ENCODE measurements at regions not wholly inside any gene's neighbourhood (a gene's known extent, or its start where the extent isn't known, plus 50 kb on each side); places are given as distances from the start of the nearest gene placed in this dataset.

- TF ChIP-seq, protein P1, sequence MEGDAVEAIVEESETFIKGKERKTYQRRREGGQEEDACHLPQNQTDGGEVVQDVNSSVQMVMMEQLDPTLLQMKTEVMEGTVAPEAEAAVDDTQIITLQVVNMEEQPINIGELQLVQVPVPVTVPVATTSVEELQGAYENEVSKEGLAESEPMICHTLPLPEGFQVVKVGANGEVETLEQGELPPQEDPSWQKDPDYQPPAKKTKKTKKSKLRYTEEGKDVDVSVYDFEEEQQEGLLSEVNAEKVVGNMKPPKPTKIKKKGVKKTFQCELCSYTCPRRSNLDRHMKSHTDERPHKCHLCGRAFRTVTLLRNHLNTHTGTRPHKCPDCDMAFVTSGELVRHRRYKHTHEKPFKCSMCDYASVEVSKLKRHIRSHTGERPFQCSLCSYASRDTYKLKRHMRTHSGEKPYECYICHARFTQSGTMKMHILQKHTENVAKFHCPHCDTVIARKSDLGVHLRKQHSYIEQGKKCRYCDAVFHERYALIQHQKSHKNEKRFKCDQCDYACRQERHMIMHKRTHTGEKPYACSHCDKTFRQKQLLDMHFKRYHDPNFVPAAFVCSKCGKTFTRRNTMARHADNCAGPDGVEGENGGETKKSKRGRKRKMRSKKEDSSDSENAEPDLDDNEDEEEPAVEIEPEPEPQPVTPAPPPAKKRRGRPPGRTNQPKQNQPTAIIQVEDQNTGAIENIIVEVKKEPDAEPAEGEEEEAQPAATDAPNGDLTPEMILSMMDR (IDR thresholded peaks at IDR 0.05; ENCODE audit: borderline replicate concordance, extremely low read depth, insufficient read depth): no peak
- Histone ChIP-seq H3K4me1 (ENCODE audit: control insufficient read depth in 2 of 3, insufficient read depth in 2 of 3, low read depth in 1 of 3, low read length in 3 of 3) (peaks cover 0 to 6% (median 4%) of the 10 kb centered on the region in 3 donors), H3K9ac (ENCODE audit: low read length in 3 of 3) (no peak overlapping the region), H3K36me3 (ENCODE audit: control insufficient read depth in 2 of 3, insufficient read depth in 3 of 3, low read length in 3 of 3) (no peaks in the 10 kb centered on the region), H3K27ac (ENCODE audit: low read depth in 2 of 2, low read length in 2 of 2) (no peak overlapping the region), H3K4me3 (ENCODE audit: low read length in 3 of 3) (no peak overlapping the region), H3K27me3 (ENCODE audit: control insufficient read depth, insufficient read depth, low read length) (no peaks in the 10 kb centered on the region), H3K9me3 (ENCODE audit: control insufficient read depth in 2 of 3, insufficient read depth in 1 of 3, low read length in 3 of 3) (no peaks in the 10 kb centered on the region)
- intact Hi-C loops (cut with DNase I): no loop called here
- DNase-seq (no peak), FAIRE-seq (no peak)
Measured at GRCh38 chr13:30147421-30147820, 159.9 kb downstream of the KATNAL1 start.

DNA sequence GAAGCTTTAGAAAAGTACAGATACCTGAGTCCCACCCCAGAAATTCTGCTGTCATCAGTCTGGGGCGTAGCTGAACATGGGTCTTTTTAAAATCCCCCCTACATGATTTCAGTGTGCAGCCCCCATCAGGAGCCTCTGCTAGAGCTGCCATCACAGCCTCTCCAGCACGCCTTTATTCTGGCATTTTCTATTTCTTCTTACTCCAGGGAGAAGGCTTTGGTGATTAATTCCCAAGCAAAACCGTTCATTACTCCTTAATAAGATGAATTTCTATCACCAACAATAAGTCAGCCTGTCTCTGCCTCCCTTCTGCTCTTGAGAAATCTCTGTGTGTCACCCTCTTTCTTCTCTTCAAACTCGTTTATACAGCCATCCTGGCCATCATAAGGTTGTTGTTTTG, 160.3 kb downstream of the KATNAL1 start:
- intact Hi-C loops (cut with DNase I): no loop called here
- no peaks in the 10 kb centered on the region for H3K9me3 ChIP-seq (ENCODE audit: control insufficient read depth in 2 of 3, insufficient read depth in 1 of 3, low read length in 3 of 3)
- H3K27ac ChIP-seq (ENCODE audit: low read depth in 2 of 2, low read length in 2 of 2): no peak overlapping the region
- peaks cover 0 to 8% (median 7%) of the 10 kb centered on the region in 3 donors for H3K4me1 ChIP-seq (ENCODE audit: control insufficient read depth in 2 of 3, insufficient read depth in 2 of 3, low read depth in 1 of 3, low read length in 3 of 3)
- FAIRE-seq: no peak
- no peaks in the 10 kb centered on the region for H3K36me3 ChIP-seq (ENCODE audit: control insufficient read depth in 2 of 3, insufficient read depth in 3 of 3, low read length in 3 of 3)
- H3K4me3 ChIP-seq (ENCODE audit: low read length in 3 of 3): no peak overlapping the region
- H3K27me3 ChIP-seq (ENCODE audit: control insufficient read depth, insufficient read depth, low read length): no peaks in the 10 kb centered on the region
- TF ChIP-seq, protein P1 (IDR thresholded peaks at IDR 0.05; ENCODE audit: borderline replicate concordance, extremely low read depth, insufficient read depth): no peak
- no peak for DNase-seq
- no peak overlapping the region for H3K9ac ChIP-seq (ENCODE audit: low read length in 3 of 3)

GRCh38 chr13:30145709-30146367, 161.5 kb downstream of the KATNAL1 start:
- FAIRE-seq (no peak), DNase-seq (no peak)
- TF ChIP-seq, protein P1 (IDR thresholded peaks at IDR 0.05; ENCODE audit: borderline replicate concordance, extremely low read depth, insufficient read depth): no peak
- Histone ChIP-seq H3K4me1 (ENCODE audit: control insufficient read depth in 2 of 3, insufficient read depth in 2 of 3, low read depth in 1 of 3, low read length in 3 of 3) (peaks cover 0 to 10% (median 5%) of the 10 kb centered on the region in 3 donors), H3K4me3 (ENCODE audit: low read length in 3 of 3) (no peak overlapping the region), H3K9ac (ENCODE audit: low read length in 3 of 3) (no peak overlapping the region), H3K27me3 (ENCODE audit: control insufficient read depth, insufficient read depth, low read length) (no peaks in the 10 kb centered on the region), H3K27ac (ENCODE audit: low read depth in 2 of 2, low read length in 2 of 2) (no peak overlapping the region), H3K36me3 (ENCODE audit: control insufficient read depth in 2 of 3, insufficient read depth in 3 of 3, low read length in 3 of 3) (no peaks in the 10 kb centered on the region), H3K9me3 (ENCODE audit: control insufficient read depth in 2 of 3, insufficient read depth in 1 of 3, low read length in 3 of 3) (no peaks in the 10 kb centered on the region)
- intact Hi-C loops (cut with DNase I): no loop called here

Measured in kidney (tissue), 13 donors.